ENCODE measurements at regions not wholly inside any gene's neighbourhood (a gene's known extent, or its start where the extent isn't known, plus 50 kb on each side); places are given as distances from the start of the nearest gene placed in this dataset.

DNA sequence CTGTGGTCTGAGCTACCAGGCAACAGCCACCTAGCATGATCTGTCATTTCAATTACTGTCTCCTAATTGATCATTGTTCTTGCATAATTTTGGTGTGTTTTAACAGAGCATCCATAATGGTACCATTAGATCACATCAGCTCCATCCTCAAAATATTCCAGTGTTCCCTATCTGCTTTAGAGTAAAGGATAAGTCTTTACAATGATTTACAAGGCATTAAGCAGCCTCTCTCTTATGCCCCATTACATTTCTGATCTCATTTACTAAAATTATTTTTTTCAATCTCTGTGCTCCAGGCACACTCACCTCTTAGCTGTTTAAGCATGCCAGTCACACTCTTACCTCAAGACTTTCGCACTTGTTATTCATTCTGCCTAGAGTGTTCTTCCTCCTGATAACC lies 389.9 kb upstream of the PTPRD start:
- no peak for DNase-seq

DNA sequence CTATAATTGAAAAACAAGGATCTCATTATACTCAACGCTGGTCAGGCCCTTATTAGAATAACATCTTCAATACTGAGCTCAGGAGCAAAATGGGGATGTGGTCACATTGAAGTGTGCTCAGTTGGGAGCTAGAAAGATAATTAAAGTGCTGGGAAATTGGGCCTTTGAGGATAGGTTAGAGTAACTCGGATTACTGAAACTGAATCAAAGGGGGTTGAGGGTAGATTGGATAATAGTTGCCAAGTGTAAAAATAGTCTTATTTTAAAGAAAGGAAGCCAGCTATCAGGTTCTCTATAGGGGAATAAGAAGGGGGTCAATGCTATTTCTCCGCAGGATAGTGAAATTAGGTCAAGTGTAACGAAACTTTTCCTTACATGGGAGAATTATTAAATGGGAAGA lies 391.0 kb upstream of the PTPRD start:
- no peak for DNase-seq

DNA sequence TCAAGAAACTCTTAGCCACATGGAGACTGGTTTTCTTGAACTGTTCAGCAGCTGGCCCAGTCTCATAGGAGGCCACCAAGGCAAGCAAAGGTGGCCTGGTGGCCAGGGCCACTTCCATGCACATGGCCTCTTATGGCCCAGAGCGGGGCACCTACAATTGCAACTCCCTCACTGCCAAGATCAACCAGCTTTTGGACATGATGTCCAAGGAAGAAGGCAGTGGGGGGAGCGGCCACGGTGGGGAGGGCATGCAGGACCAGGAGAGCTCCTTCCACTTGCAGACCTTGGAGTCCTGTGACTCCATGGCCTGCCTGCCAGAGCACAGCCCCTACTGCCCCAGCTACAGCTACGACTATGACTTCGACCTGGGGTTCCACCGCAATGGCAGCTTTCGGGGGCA lies 398.9 kb upstream of the PTPRD start:
- DNase-seq: no peak

DNA sequence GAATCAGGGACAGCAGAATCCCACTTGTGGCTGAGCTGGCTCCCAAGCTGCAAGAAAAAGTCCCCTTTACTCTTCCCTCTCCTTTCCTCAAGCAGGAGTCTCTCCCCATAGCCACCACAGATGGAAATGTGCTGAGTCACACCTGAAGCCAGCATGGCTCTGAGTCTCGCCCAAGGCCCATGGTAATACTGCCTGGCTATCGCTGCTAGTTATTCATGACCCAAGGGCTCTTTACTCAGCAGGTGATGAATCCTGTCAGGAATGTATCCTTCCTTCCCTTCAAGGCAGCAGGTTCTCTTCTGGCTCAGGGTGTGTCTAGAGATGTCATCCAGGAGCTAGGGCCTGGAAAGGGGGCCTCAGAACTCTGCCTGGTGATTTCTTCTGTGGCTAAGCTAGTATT lies 403.3 kb upstream of the PTPRD start:
- DNase-seq: no peak

DNA sequence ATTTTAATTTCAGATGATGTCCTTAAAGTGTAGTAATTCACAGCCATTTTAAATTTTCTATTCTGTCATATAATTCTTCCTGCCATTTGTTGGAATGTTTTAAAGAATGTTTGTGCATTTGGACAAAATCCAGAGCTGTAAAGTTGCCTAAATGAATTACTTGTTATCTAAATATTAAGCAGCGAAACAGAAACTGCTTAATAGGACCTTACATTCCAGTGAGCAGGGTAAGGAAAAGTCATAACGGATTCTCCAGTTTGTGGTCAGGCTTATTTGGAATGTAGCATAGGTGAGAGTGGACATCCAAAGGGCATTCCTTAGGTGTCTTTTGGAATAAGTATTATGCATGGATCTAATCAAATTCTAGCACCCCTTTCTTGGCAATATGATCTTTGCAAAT lies 410.4 kb upstream of the PTPRD start:
- no peak for DNase-seq

DNA sequence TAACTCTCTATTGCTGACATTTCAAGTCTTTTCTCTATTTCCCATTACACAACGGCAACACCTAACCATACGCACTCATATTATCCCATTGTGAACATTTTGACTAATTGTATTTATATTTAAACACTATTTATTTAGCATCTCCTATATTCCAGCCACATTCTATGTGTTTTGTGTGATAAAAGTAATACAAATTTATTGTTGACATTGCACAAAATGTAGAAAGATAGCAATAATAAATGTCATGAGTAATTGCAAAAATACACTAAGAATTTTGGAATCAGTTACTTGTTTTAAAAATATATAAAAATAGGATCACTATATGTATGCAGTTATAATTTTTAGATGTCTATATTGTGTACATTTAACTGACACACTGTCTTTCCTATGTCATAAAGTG lies 413.0 kb upstream of the PTPRD start:
- no peak for DNase-seq

DNA sequence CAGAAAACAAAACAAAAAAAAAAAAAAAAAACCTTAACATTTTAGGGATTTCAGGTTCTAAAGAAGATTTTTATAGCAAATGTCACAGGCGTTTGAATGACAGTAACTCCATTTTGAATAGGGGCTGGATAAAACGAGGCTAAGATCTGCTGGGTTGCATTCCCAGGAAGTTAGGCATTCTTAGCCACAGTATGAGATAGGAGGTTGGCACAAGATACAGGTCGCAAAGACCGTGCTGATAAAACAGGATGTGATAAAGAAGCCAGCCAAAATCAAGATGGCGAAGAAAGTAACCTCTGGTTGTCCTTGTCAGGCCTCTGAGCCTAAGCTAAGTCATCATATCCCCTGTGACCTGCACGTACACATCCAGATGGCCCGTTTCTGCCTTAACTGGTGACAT lies 425.6 kb upstream of the PTPRD start:
- DNase-seq: no peak

DNA sequence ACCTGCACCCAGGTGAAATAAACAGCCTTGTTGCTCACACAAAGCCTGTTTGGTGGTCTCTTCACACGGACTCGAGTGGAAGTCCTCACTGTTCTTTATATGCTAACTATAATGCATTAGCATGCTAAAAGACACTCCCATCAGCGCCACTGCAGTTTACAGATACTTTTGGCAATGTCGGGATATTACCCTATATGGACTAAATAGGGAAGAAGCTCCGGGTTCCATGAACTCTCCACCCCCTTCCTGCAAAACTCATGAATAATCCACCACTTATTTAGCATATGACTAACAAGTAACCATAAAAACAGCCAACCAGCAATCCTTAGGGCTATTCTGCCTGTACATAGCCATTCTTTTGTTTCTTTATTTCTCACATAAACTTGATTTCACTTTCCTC lies 426.2 kb upstream of the PTPRD start:
- no peak for DNase-seq

DNA sequence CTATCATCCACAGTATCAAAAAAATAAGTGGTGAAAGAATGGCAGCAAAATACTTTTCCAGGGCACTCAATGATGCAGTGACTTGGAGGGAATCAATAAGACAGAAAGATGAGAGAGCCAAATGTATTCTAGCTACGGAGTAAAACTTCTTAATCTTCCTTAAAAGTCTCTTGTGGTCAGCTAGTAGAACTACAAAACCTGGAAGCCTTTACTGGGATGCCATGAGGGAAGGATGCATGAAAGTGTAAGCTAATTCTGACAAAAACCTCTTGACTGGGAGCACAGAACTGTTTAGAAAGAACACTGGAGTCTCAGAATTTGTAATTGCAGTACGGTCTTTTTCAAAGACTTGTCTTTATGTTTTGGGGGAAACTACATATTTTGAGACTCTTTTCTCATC lies 432.8 kb upstream of the PTPRD start:
- no peak for DNase-seq

DNA sequence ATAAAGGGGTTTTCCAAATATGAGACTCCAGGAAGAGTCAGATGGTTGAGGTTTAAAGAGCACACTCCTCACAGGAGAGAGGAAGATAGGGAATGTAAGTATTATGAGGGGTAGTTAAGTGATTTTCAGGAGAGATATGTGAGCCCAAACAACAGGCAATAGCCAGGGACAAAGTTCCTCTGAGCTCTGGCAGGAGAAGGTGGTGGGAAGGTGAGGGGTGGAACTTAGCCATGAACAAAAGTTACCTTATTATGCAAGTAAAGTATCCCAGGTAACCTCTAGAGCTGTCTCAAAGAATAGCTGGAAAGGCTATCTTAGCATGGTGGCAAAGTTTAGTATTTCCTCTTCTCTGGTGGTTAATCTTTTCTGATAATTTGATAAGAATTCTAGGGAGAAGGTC lies 450.5 kb upstream of the PTPRD start:
- DNase-seq: no peak

DNA sequence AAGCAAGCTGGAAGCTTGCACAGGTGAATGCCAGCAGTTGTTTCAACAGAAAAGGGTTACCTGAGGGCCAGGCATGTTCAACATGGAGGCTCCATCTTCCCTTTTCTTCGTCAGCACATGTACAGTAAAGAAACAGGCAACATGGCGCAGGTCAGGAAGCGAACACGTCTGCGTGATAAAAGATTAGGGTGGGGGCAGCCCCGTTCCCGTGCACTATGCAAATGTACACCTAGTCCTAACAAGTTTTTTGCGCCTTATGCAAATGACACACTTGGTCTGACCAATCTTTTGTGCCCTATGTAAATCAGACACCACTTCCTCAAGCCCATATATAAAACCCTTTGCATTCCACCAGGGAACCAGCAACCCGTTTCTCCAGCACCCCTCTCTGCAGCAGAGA lies 452.1 kb upstream of the PTPRD start:
- no peak for DNase-seq

DNA sequence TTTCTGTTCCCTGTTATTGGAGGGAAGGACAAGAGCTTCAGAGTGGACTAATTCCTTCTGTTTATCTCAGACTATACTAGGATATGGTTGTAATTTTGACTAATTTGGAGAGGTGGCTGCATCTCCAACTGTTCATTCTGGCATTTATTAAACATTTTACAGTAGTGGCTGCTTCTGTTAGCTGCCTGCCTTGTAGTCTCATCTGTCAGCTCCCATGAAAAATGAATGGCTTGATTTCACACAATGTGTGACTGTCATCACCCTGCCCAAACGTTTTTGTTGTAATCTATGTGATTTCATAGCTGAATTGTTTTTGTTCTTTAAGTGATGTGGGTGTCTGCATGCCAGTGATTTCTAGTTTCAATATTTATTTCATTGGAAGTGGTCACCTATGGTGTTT lies 459.4 kb upstream of the PTPRD start:
- no peak for DNase-seq

DNA sequence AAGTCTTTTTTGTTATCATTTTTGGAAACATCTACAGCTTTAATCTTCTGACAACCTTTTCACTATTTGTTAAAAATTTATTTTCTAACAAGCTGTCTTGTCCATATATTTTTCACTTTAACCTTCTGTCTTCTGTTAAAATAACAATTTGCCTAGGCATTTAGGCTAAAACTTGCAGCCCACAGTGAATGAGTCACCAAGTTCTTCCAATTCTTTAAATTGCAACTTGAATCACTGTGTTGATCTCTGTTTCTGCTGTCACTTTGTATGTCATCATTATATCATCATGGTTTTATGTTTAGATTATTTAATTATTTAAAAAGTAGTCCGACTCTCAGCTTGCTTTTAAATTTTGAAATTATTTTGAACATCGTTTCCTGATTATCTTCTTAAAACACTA lies 473.8 kb upstream of the PTPRD start:
- no peak for DNase-seq

DNA sequence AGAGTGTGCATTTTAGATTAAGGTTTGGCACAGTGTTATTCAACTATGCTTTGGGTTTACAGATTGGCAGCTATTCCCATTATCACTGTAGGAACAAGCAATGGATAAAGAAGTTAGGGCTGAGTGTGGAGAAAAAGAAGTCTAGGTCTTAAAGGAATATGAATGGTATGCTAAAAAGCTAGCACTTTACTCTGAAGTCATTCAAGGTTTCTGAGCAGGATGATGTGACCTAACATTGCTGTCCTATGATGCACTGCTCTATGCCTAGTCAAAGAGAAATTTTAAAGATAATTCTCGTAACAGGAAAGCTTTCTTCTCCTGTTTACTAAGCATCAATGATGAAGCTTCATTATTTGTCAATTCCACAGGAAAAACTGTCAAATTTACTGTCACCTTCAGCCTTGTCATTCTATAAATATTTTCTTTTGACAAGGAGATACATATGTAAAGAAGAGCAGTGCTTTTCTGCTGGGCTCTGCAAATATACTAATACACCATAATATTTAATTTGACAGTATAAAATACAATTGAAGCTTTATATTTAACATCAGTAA lies 476.1 kb upstream of the PTPRD start:
- no peak for DNase-seq

DNA sequence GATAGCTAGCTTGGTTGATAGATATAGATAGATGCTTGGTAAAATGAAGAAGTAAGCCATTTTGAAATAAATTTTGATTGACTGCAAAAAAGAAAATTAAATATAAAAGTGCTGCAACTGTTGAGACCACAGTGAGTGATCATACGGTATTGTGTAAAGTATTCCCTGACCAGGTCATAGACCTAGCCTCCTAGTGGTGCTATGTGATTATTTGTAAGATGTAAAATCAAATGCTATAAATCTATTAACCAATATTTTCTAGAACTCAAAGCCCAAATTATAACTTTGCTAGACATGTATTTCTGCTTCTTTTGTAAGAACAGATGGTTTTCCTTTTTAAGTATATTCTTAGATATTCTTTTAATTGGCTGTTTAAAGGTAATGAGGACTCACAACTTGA lies 480.2 kb upstream of the PTPRD start:
- no peak for DNase-seq

DNA sequence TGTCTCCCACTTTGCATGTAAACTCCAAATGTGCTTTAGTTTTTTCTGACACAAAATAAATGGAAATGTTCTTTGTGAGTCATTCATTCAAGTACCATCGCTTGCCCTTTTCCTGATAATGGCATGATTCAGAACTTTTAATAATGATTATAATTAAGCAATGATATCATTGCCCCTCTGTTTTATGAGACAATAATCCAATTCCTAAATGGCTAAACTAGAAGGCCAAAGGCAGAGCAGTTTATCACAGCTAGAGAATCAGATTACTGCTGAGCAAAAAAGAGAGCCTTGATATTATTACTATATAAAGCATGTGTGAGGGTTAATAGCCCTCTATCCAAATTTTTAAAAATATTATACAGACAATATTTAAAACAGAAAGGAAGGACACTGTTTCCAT lies 484.2 kb upstream of the PTPRD start:
- no peak for DNase-seq

DNA sequence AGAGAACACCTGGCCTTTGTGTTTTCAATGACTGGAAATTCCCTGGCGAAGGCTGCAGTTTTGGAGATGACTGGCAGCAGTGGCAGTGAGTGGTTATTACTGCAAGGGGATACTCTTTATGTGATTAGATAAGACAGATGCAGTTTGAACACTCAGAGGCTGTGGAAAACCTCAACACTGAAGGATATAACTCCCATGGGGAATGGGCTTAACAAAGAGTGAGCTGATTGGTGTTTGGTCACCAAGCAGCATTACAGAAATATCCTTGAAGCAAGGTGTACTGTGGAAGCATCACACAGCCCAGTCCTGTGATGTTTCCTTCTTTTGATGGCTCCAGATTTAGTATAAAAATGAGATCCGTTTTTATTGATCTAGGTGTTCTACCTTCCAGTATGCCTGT lies 490.7 kb upstream of the PTPRD start:
- DNase-seq: no peak

DNA sequence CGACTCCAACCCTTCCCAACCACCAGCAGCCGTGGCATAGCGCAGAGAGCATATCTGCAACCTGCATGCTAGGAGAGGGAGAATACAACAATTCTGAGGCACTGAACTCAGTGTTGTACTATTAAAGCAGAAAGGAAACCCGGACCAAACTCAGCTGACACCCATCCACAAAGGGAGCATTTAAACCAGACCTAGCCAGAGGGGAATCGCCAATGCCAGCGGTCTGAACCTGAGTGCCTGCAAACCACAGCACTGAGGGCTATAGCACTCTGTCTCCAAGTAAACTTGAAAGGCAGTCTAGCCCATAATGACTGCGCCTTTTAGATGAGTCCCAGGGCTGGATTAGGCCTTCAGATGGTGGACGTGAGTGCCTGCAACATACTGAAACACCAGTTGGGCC lies 494.4 kb upstream of the PTPRD start:
- DNase-seq: no peak

DNA sequence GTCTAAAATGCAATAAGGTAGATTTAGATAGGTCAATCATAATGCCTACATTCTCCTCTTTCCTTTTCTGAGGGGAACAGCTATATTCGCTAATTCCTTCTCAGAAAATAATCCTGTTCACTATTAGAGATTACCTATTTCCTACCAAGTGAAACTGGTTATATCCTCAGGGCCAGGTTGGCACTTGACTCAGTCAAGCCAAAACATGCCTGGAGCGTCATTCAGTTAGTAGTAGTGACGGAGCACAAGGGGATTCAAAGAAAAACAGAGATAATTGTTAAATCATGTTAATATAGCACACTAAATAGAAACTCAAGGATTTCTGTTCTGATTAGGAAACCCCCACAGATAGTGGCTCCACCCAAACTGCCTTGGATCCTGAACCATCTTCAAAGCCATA lies 515.4 kb upstream of the PTPRD start:
- no peak for DNase-seq

DNA sequence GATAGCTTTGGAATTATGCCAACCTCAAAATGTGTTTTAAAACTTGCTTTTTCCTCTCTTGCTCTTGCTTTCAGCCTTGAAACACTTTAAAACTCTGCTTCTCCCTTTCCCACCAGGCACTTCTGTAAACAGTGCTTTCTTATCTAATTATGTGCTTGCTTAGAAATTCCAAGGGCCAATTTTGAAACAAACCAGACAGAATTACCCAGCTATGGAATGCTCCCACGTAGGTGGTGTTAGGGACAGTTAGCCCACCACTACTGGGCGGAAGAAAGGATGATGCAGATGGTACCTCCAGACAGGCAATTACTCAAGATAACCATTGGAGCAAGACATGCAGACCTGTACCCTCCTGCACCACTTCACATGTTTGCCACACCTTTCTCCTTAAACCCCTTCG lies 523.0 kb upstream of the PTPRD start:
- DNase-seq: no peak

DNA sequence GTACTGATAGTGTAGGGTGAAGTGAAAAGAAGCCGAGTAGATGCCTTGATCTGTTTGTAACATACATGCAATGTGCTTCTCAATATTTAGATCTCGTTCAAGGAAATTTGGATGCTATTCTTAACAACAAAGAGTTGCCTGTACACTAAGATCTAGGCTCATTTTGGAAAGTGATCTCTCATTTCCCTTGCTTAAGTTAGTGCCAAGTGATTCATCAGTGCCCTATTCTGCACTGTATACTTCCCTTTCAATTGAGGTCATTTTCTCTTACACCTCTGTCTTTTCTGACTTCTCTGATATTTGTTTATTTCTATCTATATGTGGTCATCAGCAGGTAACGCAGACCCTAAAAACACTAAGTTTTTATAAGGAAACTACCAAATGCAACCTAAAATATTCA lies 528.6 kb upstream of the PTPRD start:
- no peak for DNase-seq

DNA sequence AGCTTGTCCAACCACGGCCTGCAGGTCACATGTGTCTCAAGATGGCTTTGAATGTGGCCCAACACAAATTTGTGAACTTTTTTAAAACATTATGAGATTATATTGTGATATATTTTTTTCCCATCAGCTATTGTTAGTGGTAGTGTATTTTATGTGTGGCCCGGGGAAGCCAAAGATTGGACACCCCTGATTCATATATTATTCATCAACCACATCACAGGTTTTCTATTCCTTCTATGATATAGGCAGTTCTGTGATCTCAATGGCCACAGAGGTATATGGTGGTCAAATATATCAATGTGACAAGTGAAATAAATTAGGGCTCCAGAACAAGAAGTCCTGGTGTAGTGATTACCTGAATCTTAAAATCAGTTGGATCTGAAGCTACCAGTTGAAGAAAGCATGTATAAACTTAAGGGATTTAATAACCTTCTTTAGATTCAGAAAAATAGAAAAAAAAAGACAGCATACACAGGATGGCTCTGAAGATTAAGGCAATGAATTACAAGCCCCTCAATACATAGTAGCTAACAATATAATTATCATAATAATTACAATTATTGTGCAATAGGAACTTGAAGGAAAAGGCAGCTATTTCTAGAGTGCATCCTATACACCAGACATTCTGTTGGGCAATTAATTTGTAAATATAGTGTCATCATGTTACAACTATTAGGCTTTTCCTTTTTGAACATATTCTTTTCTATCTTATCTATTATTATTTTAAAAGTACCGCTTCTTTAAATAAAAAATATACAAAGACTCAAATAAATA lies 530.4 kb upstream of the PTPRD start:
- DNase-seq: no peak

DNA sequence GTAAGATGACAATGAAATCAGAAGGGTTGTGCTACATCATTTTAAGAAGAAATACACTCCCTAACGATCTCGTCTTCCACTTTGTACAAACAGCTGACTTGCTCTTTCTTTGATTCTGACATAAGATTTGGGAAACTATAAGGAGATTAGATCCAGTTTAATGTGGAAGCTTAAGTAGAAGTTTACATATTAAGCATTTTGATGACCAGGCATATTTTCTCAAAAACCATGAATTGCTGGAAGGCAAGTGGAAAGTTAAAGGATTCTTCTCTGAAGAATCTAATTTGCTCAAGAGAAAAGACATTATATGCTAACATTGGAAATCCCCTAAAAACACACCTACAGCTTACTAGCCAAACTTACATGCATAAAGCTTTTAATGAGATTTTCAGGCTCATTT lies 531.9 kb upstream of the PTPRD start:
- DNase-seq: no peak

DNA sequence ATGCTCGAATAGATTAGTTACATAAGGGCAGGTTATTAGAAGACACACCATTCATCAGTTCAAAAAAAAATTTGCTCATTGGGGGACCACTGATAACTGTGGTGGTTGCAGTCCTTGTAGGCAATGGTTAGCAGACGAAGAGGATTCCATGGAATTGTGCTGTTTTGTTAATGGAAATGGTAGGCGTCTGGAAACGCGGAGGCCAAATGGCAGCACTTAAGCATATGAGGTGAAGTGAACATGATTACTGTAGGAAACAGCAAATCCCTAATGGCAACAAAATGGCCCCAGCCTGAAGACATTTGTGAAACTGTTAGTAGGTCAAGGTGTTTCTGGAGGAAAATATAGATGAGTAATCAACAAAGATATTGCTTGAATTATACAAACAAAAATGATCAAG lies 535.4 kb upstream of the PTPRD start:
- no peak for DNase-seq

DNA sequence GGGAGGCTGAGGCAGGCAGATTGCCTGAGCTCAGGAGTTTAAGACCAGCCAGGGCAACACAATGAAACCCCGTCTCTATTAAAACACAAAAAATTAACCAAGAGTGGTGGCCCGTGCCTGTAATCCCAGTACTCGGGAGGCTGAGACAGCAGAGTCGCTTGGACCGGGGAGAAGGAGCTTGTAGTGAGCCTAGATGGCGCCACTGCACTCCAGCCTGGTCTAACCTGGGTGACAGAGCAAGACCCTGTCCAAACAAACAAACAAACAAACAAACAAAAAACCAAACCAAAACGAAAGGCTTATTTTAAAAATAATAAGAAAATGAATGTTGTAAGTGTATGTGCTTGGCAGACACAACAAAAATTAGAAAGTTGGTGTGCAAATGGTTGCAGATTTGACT lies 536.3 kb upstream of the PTPRD start:
- DNase-seq: no peak

Data from inflammatory macrophage (primary cell).